ENCODE measurements at regions not wholly inside any gene's neighbourhood (a gene's known extent, or its start where the extent isn't known, plus 50 kb on each side); places are given as distances from the start of the nearest gene placed in this dataset.
"Not testable (repeated sequence)": the region's sequence is repeated elsewhere in the genome, so short reads cannot be mapped to it uniquely, and the experiment has no call there.

- no peaks in the 10 kb centered on the region for H3K79me2 ChIP-seq (ENCODE audit: insufficient read depth)
- POLR2A ChIA-PET = no interaction called here
- H3K9me2 ChIP-seq = no peaks in the 10 kb centered on the region
These were observed 734.6 kb upstream of the FAT3 start for GRCh38 chr11:91489989-91490388.

DNA sequence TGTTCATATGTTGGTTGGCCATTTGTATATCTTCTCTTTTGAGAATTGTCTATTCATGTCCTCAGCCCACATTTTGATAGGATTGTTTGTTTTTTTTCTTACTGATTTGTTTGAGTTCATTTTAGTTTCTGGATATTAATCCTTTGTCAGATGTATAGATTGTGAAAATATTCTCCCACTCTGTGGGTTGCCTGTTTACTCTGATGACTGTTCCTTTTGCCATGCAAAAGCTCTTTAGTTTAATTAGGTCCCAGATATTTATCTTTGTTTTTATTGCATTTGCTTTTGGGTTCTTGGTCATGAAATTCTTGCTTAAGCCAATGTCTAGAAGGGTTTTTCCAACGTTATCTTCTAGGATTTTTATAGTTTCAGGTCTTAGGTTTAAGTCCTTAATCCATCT lies 740.7 kb upstream of the FAT3 start:
- CTCF ChIA-PET; H3K4me1 ChIP-seq (ENCODE audit: control insufficient read depth in 1 of 2, insufficient read depth in 2 of 2, low read depth in 1 of 2, low read length in 1 of 2); H3K9me2 ChIP-seq; H4K20me1 ChIP-seq (ENCODE audit: insufficient read depth); POLR2A ChIA-PET; H3K27me3 ChIP-seq (ENCODE audit: insufficient read depth); H3K27ac ChIP-seq (ENCODE audit: low read depth in 2 of 2, low read length in 1 of 2); H3K4me2 ChIP-seq; H3K9me3 ChIP-seq; H3F3A ChIP-seq (replicated peaks; ENCODE audit: insufficient read depth); H3K36me3 ChIP-seq (replicated peaks in 1 of 2; ENCODE audit: control insufficient read depth in 1 of 2, insufficient read depth in 2 of 2, low read length in 1 of 2); DNase-seq; H2AFZ ChIP-seq (ENCODE audit: low read depth); H3K9ac ChIP-seq; H3K4me3 ChIP-seq (ENCODE audit: low read depth in 2 of 2, low read length in 1 of 2); H3K79me2 ChIP-seq (ENCODE audit: insufficient read depth): not testable (repeated sequence)
- 15% methylated on average over 1 of the region's 1 CpG for WGBS (ENCODE audit: low lambda C conversion rate)

More at GRCh38 chr11:91489989-91490388, 734.6 kb upstream of the FAT3 start:
- Histone ChIP-seq H3K27ac (ENCODE audit: low read depth in 2 of 2, low read length in 1 of 2) (no peak overlapping the region), H4K20me1 (ENCODE audit: insufficient read depth) (no peaks in the 10 kb centered on the region), H3K4me3 (ENCODE audit: low read depth in 2 of 2, low read length in 1 of 2) (no peak overlapping the region), H3K27me3 (ENCODE audit: insufficient read depth) (no peaks in the 10 kb centered on the region), H3F3A (replicated peaks; ENCODE audit: insufficient read depth) (no peaks in the 10 kb centered on the region), H3K9ac (no peak overlapping the region), H3K36me3 (replicated peaks in 1 of 2; ENCODE audit: control insufficient read depth in 1 of 2, insufficient read depth in 2 of 2, low read length in 1 of 2) (no peaks in the 10 kb centered on the region), H3K9me3 (no peaks in the 10 kb centered on the region), H3K4me1 (ENCODE audit: control insufficient read depth in 1 of 2, insufficient read depth in 2 of 2, low read depth in 1 of 2, low read length in 1 of 2) (no peaks in the 10 kb centered on the region), H3K4me2 (no peak overlapping the region), H2AFZ (ENCODE audit: low read depth) (no peak overlapping the region)
- TF ChIP-seq FOXJ3 (CRISPR knock-in tag; IDR thresholded peaks at IDR 0.05) (no peak), RFX5 (IDR thresholded peaks at IDR 0.05; ENCODE audit: low read length) (no peak), TCF12 (IDR thresholded peaks at IDR 0.05) (no peak), FOSL2 (IDR thresholded peaks at IDR 0.05; ENCODE audit: borderline replicate concordance, low read depth) (no peak), TAF1 (IDR thresholded peaks at IDR 0.05; ENCODE audit: borderline replicate concordance, low read depth, low read length) (no peak), MAX (IDR thresholded peaks at IDR 0.05; ENCODE audit: low read depth) (no peak), FOXM1 (IDR thresholded peaks at IDR 0.05; ENCODE audit: low read depth) (no peak), GATA2 (CRISPR knock-in tag; IDR thresholded peaks at IDR 0.05) (no peak), ZBTB33 (IDR thresholded peaks at IDR 0.05; ENCODE audit: borderline replicate concordance, low read depth) (no peak), RAD21 (IDR thresholded peaks at IDR 0.05; ENCODE audit: low read length) (no peak), YY1 (IDR thresholded peaks at IDR 0.05; ENCODE audit: low read depth) (no peak), ELF1 (IDR thresholded peaks at IDR 0.05) (no peak), CTCF (IDR thresholded peaks at IDR 0.05) (no peak), EZH2phosphoT487 (IDR thresholded peaks at IDR 0.05; ENCODE audit: borderline replicate concordance, low read depth) (no peak), MEF2A (IDR thresholded peaks at IDR 0.05; ENCODE audit: borderline replicate concordance, low read depth) (no peak), NRF1 (IDR thresholded peaks at IDR 0.05; ENCODE audit: low read depth, low read length) (no peak)
- TF ChIP-seq, protein P1, sequence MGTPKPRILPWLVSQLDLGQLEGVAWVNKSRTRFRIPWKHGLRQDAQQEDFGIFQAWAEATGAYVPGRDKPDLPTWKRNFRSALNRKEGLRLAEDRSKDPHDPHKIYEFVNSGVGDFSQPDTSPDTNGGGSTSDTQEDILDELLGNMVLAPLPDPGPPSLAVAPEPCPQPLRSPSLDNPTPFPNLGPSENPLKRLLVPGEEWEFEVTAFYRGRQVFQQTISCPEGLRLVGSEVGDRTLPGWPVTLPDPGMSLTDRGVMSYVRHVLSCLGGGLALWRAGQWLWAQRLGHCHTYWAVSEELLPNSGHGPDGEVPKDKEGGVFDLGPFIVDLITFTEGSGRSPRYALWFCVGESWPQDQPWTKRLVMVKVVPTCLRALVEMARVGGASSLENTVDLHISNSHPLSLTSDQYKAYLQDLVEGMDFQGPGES (IDR thresholded peaks at IDR 0.05; ENCODE audit: low read depth, low read length) = no peak
- WGBS (ENCODE audit: low lambda C conversion rate) = 57% methylated on average over 5 of the region's 5 CpGs
- CTCF ChIA-PET = interaction anchor here (1.4 kb wide), 1 partner anchor 15 kb away, joined by 4 read pairs; no protein-coding TSS in a partner anchor
- no peak for DNase-seq

DNA sequence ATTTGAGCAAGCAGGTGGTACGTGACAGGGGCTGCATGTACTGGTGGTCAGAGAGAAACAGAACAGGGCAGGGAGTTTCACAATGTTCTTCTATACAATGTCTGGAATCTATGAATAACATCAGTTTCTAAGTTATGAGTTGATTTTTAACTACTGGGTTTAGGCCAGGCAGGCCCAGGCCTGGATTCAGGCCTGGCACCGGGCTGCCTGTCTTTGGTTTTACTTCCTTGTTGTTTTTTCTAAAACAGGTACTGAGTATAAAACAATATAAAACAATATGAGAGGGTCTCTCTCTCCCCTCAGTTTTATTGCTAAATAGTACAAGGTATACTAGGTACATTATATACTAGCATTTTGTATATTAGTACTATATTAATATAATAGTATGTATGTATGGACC lies 742.7 kb upstream of the FAT3 start:
- H3K79me2 ChIP-seq (ENCODE audit: insufficient read depth); H3K36me3 ChIP-seq (replicated peaks in 1 of 2; ENCODE audit: control insufficient read depth in 1 of 2, insufficient read depth in 2 of 2, low read length in 1 of 2); DNase-seq; H3K27me3 ChIP-seq (ENCODE audit: insufficient read depth); H3K4me3 ChIP-seq (ENCODE audit: low read depth in 2 of 2, low read length in 1 of 2); H3K4me2 ChIP-seq; H3K9me3 ChIP-seq; H3K4me1 ChIP-seq (ENCODE audit: control insufficient read depth in 1 of 2, insufficient read depth in 2 of 2, low read depth in 1 of 2, low read length in 1 of 2); H2AFZ ChIP-seq (ENCODE audit: low read depth); POLR2A ChIA-PET; H3K27ac ChIP-seq (ENCODE audit: low read depth in 2 of 2, low read length in 1 of 2); H4K20me1 ChIP-seq (ENCODE audit: insufficient read depth); H3F3A ChIP-seq (replicated peaks; ENCODE audit: insufficient read depth); H3K9ac ChIP-seq; H3K9me2 ChIP-seq; CTCF ChIA-PET: not testable (repeated sequence)
- WGBS (ENCODE audit: low lambda C conversion rate) = 30% methylated on average over 2 of the region's 2 CpGs

Measured in SK-N-SH (cell line).